Cardiac fibroblast (primary cell): ENCODE measurements at regions not wholly inside any gene's neighbourhood (a gene's known extent, or its start where the extent isn't known, plus 50 kb on each side); places are given as distances from the start of the nearest gene placed in this dataset.

Experiments used
- DNase-seq, 2 donors: peaks; one replicate each; pipeline versions ENCODE4 v3.0.0 to v3.0.0-alpha.2; 2010; ENCODE audit warnings: low read depth in 2 of 2
- H3K4me3 ChIP-seq, 2 donors: replicated peaks in 1 of 2; 1 replicate in 1 of 2; 2 replicates in 1 of 2; pipeline ENCODE4 v1.5.1; 2011; ENCODE audit warnings: low read depth in 2 of 2, low read length in 2 of 2, mild to moderate bottlenecking in 2 of 2, moderate library complexity in 1 of 2
- TF ChIP-seq, protein P1 (sequence below): IDR thresholded peaks from one replicate; pipeline ENCODE4 v1.5.1; 2011; ENCODE audit warnings: low read depth, mild to moderate bottlenecking, low read length, inconsistent platforms

DNA sequence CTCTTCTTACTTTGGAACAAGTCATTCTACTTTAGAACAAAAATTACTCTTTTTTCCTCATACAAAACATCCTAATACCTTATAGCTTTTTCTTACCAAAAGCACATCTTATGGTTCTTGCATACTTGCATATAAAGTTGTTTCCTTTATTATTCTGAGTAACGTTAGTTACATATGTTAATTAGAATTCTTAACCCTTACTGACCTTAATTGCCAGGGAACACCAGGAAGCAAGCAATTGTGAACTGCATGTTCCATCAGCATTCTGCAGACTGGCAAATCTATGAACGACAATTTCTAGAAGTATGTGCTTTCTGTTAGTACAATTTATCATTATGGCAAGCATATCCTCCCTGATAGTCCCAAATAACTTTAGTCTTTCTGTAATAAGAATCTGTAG is 831.0 kb downstream of the C6orf118 start:
- no peak overlapping the region for H3K4me3 ChIP-seq
- DNase-seq = no peak
- TF ChIP-seq, protein P1, sequence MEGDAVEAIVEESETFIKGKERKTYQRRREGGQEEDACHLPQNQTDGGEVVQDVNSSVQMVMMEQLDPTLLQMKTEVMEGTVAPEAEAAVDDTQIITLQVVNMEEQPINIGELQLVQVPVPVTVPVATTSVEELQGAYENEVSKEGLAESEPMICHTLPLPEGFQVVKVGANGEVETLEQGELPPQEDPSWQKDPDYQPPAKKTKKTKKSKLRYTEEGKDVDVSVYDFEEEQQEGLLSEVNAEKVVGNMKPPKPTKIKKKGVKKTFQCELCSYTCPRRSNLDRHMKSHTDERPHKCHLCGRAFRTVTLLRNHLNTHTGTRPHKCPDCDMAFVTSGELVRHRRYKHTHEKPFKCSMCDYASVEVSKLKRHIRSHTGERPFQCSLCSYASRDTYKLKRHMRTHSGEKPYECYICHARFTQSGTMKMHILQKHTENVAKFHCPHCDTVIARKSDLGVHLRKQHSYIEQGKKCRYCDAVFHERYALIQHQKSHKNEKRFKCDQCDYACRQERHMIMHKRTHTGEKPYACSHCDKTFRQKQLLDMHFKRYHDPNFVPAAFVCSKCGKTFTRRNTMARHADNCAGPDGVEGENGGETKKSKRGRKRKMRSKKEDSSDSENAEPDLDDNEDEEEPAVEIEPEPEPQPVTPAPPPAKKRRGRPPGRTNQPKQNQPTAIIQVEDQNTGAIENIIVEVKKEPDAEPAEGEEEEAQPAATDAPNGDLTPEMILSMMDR = no peak

DNA sequence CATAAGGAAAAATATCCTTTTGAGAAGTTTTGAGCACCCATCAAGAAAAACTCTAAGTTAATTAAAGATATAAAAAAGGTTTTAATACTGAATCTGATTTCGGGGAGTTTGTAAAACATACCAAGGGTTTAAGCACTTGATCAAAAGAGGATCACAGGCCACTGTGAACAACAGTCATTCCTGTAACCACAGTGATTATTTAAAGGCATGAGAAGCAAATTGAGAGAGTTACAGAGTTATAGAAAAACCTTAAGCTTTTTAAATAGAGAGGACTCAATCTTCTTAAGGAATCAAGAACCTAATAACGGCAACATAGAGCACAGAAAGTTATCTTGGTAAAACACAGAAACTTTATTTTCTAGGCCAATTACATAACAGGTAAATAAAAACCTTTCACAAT is 831.6 kb downstream of the C6orf118 start:
- DNase-seq = no peak
- H3K4me3 ChIP-seq = no peak overlapping the region
- TF ChIP-seq, protein P1 = no peak

DNA sequence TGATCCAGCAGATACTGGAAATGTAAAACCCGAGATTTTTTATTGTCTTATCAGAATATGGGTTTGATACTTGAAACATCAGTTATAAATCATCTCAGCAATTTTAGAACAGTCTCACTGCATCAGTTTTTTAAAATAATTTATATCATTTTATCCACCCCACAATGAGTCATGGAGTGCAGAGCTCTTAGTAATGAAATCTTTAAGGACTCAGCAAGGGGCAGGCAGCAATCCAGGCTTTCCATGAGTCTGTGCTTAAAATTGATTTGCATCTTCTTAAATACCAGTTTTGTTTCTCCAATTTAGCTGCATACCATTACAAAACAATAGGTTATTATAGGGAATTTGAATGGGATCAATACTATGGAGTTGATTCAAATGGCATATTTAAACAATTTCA is 832.3 kb downstream of the C6orf118 start:
- H3K4me3 ChIP-seq = no peak overlapping the region
- TF ChIP-seq, protein P1 = no peak
- DNase-seq = peak in 1 of 2 donors; percentile 1

DNA sequence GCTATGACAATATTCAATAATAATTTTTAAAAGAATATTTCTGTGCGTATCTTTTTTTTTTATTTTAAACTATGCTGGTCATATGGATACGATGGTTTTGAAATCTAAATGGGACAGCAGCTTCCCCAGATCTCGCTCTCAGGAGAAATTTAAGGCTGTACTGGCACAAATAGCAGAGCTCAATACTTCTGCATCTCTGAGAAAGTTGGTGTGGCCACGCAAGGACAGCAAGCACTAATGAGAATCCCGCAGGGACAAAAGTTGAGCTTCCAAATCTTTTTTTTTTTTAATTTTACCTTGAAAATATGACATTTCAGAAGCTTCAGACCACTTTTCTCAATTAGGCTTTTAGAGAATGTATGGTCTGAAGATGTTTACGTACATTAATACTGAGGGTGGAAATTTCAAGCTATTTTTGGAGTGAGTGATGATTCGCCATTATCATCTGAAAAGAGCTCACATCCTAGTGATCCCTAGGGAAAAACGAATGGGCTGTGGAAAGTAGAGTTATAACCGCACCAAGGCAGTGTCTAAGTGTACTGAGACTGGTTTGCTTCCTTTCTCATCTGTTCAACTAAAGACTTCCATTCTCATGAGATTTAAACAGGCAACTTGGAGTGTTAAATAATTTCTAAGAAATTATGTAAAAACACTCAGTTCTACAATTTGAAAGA is 840.0 kb downstream of the C6orf118 start:
- DNase-seq = no peak
- no peak overlapping the region for H3K4me3 ChIP-seq
- TF ChIP-seq, protein P1 = no peak

DNA sequence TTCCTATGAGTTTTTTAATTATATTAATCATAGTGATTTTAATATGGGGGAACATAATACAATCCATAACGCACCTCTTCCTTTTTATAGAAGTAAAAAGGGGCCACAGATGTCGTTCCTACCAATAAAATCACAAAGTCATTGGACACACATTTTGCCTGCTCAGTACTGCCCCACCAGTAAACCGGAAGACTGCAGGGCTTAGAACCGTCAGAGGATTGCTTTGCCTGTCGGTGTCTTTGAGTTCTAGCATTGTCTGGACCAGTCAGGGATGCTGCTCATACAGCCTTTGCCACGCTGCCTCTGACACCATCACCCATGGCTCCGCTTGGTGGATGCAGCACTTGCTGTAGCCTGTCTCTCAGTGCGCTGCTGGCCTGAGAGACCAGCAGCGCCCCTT is 853.6 kb downstream of the C6orf118 start:
- DNase-seq = no peak
- no peak overlapping the region for H3K4me3 ChIP-seq
- TF ChIP-seq, protein P1 = no peak

DNA sequence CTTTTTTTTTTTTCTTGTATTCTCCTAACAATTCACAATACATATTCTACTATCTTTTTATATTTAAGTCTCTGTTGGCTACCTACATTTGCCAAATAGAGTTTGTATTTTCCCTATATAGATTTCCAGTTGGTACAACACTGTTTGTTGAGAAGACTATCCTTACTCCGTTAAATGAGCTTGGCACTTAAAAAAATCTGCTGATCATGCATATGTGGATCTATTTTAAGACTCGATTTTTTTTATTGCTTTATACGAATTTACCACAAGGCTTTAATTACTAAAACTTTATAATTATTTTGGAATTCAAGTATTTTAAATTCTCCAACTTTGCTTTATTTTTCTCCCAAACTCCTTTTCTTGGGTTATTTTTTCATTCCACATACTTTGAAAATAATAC is 855.6 kb downstream of the C6orf118 start:
- TF ChIP-seq, protein P1 = no peak
- H3K4me3 ChIP-seq = no peak overlapping the region
- no peak for DNase-seq

DNA sequence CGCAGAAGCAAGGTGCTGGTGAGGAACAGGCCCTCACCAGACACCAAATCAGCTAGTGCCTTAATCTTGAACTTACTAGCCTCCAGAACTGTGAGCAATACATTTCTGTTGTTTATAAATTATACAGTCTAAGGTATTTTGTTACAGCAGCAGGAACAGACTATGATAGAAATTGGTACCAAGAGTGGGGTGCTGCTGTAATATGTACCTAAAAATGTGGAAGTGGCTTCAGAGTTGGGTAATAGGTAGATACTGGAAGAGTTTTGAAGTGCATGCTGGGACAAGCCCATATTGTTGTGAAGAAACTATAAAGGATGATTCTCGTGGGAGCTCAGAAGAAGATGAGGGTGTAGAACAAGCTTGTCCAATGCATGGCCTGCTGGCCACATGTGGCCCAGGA is 866.8 kb downstream of the C6orf118 start:
- DNase-seq = no peak
- H3K4me3 ChIP-seq = no peak overlapping the region
- TF ChIP-seq, protein P1 = no peak
